HG03469 (cell line): ENCODE measurements at regions not wholly inside any gene's neighbourhood (a gene's known extent, or its start where the extent isn't known, plus 50 kb on each side); places are given as distances from the start of the nearest gene placed in this dataset.

Experiments used
- ATAC-seq: cut with Tn5 transposase; IDR thresholded peaks from one replicate; pipeline ENCODE4 v1.9.1; 2021; ENCODE audit warnings: mild to moderate bottlenecking, moderate library complexity, moderate number of reproducible peaks; ENCODE audit not compliant: unreplicated experiment

DNA sequence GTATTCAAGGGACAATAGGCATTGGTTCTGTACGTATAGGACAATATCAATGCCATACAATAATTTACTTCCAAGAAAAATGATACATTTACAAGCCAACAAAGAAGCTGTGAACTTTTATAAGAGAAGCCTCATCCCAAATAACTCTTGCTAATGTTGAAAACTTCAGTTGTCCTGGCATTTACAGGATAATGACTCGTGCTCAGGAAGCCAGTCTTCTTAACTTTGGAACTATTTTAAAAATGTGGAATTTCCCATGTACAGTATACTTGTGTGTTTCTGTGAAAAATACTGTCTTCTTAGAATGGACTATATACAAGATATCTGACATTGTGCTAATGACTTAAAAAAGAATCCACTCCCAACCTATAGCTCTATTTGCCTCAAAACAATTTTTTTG, 1479.3 kb upstream of the CDH9 start:
- no peak for ATAC-seq

DNA sequence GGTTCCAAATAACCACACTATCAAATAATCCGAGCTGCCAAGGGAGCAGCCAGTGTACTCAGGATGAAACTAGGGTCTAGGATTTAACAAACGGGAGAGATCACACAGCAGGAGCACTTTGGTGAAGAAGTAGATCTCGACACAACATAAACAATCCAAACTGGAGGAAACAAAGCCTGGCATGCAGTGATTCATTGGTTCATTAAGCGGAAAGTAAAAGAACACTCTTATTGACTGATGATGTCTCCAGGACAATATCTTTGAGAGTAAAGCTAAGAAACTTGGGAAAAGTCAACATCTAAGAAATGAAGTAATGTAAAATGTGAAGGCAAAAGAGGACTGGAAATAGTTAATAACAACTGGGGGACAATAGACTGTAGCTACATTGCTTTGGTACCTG, 1478.3 kb upstream of the CDH9 start:
- ATAC-seq = no peak

DNA sequence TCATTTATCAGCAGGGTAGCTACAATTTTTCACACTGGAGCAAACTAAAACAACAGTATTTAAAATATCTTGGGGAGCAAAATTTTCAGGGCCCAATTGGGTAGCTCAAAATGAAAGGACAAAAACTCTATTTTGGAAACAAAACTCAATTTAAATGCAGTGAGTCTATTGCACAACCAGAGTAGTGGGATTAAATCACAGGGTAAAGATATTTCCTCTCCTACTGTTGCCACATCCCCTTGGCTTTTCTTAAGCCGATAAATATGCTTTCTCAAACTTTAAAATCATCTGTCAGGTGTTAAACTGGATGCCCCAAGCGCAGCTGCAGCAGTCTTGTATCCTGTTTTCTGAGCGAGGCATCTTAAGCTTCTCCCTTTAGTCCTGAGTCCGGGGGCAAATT, 1474.3 kb upstream of the CDH9 start:
- ATAC-seq = no peak

DNA sequence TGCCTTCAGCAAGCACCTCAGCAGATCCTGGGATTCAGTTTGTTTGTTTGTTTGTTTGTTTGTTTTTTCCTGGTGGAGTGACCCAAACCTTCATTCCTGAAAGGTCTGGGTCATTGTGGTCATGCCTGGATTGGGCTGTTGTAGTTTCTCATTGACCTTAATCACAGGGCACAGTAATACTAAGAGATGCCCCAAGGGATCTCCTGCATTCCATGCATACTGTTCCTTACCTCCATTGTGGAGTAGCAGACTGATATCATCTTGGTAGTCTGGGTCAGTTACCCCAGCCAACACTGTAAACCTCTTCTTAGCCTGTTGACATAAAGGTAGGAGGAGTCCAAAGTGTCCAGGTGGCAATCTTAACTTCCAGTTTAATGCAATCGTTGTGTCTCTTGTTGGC, 1466.7 kb upstream of the CDH9 start:
- no peak for ATAC-seq

DNA sequence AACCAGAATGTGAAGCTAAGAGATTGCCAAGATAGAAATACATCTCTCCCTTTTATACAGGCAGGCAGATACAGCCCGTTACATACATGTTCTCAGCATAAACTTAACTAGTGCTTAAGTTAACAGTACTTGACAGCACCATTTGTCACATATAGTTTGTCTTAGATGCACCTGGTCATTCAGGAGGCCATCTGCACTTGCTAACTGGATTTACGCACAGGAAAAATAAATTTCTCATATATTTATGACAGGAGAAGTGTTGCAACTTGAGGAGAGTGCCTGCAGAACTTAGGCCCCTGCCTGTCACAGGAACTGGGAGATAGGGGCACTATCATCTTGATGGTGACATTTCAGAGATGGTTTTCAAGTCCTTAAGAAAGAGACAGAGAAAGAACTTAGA, 1462.1 kb upstream of the CDH9 start:
- no peak for ATAC-seq

DNA sequence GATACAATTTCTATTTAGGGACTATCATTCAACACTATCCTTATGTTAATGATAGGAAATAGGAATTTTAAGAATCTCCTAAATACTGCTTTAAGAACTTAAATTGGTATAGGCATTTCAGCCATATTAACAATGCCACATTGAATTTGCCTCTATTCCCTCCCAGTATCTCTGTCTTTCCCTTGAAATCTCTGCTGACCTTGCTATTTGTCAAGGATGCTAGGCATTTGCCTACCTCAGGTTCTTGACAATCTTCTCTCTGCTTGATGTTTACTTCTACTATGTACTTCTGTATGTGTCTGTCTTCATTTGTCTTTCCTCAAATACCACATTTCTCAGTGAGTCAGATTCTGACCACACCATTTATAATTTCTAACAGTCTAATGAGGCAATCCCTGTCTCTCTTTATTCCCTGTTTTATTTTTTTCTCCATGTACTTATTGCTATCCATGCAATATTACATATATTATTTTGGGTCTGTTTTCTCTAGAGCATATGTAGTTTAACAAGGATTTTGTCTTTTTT, 1461.4 kb upstream of the CDH9 start:
- ATAC-seq = no peak

DNA sequence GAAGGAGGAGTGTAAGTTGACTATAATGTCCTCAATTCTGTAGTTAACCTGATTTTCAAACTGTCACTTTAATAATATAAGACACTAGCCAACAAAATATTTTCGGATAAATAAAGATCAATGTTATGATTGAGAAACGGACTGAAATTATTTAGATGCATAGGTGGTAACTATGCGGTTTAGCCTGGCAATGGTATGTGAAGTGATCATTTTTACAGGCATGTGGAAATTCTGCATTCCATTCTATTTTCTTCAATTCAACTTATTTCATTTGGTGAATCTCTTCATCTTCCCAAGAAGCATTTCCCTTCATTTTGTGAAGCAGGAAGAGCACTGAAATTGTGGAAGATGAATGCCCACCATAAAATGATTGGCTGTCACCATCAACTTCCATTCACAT, 1457.5 kb upstream of the CDH9 start:
- no peak for ATAC-seq

DNA sequence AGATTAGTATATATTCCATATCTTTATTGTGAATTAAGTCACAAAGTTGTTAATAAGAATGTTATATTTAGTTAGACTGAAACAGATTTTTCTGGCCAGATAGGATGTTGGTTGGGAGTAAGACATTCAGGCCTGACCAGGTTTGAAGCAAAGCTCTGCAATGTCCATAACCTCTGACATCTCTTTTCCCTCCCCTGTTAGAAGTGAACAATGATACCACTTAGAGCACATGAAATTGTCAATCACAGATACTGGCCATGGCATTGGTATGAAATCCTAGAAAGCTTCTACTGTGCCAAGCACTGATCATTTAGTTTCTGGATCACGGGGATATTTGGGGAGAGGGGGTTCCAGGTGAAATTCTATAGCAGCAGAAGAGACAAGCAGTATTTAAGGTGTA, 1455.1 kb upstream of the CDH9 start:
- no peak for ATAC-seq

DNA sequence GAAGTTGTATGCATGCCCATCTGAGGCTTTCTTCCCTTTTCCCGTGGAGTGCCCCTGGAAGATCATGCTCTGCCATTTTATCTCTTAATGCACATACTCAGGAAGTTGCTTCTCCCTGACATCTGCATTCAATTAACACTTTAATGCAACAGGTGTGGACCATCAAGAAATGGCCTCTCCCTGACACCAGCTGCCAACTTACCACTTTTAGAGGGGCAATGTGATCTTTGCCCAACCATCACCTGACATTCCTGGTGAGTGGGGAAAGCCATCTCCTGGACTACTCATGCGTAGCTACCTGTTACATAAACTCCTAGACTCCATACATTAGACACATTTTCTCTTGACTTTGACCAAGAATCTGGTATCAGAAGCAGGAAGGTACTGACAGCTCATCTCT, 1450.4 kb upstream of the CDH9 start:
- no peak for ATAC-seq

DNA sequence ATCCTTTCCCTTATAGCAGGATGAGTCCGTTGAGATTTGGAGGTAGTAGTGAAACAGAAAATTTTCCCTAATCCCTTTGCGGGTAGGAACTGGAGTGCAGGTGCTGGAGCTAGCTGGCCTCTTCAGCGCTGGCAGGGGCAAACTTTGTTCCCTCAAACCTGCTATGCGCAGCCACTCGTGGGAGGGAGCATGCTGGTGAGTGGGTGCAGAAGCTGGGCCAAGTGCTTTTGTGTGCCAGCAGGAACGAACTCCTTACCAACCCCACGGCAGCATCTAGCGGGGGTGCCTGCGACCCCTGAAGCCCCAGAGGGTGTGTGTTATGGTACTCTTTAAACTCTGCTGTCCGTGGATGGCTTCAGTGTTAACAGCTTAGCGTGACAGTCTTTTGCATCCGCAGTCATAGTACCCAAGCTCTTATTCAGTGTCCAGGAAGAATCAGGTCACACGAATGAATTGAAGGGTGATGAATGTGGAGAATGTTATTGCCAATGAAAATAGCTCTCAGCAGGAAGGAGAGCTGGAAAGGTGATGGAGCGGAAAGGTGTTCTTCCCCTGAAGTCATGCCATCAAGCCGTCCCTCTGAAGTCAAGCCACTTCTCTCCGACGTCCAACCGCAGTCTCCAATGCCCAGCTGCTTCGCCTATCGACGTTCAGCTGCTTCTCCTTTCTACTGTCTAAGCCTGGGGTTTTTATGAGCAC, 1445.1 kb upstream of the CDH9 start:
- no peak for ATAC-seq

DNA sequence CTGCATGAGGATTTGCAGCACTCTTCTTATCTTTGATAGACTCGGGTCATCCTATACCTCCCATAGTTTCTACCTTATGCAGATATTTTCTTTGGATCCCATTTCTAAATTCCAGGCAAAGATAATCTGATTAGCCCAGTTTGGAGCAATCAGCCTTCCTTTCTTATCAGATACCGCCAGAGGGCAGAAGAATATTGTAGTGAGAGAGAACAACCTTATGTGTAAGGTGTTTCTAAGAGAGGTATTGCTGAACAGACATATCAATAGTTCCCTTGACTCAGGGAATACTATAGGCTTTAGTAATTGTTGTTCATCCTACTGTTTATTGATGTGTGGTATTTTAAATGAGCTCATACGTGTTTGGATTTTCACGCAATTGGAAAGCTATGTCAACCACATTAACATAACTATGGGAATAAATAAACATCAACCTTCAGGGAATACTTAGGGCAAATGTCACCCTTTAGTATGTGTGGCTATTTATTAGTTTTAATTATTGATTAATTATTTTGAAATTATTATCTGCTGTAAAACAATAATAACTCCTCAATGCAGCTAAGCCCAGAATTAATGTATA, 1435.2 kb upstream of the CDH9 start:
- no peak for ATAC-seq

DNA sequence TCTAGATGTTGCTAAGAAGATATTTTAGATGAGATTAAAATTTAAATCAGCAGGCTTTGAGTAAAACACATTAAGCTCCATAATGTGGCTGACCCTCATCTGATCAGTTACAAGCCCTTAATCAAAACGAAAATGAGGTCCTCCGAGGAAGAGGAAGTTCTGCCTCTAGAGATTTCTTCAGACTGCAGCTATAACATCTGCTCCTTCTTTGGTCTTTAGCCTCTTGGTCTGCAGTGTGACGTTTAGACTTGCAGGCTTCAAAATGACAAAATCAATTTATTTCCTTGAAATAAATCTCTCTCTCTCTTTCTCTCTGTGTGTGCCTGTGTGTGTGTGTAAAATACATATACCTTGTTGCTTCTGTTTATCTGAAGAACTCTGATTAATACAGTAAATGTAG, 1429.8 kb upstream of the CDH9 start:
- no peak for ATAC-seq

DNA sequence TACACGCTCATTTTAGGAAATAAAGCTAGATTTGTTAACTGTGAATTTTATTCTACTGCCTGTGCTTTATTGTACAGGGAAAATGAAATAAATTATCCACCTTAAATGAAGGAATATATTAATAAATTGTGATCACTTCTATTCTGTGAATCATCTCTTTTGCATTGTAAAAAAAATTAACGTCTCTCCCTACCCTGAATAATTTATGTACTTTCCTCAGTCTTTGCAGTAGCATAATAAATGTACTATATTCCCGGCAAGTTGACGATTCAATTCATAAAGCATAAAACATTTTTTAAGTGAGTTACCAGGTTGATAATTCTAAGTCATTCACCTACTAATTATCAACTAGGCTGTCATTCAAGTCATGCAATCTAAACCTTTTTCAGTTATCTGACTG, 1425.3 kb upstream of the CDH9 start:
- no peak for ATAC-seq

DNA sequence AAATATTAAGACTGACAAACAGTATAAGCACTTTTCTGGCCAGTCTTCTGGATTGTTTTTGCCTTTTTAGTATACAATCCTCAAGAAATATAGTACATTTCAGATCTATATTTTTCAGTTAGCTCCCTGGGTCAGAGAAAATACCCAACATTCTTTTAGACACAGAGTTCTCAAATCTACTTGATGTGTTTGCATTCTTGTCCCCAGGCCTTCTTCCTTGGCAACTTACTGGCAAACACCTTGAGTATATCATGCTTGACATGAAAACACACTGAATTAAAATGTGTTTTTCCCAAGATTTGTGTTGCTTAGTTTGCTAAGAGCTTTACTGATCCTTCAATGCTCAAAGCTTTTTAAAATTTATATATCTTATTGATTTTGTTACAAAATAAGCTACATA, 1413.1 kb upstream of the CDH9 start:
- no peak for ATAC-seq

DNA sequence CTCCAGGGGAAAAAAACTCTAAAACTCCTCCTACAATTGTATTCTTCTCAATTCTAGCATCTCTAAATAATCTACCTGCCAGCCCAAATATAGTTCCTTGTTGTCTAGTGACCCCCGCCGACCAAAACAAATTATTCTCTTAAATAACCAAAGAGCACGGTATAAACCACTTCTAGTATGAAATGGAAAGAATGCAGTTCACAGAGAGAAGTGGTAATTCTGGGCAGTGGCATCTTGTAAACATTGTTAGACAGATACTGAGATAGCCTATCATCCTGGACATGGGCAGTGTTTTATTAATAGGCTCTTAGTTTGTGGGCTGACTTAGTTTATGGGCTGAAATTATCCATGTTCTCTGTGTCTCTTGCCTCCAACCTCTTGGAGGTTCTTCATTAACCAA, 1412.6 kb upstream of the CDH9 start:
- ATAC-seq = no peak

DNA sequence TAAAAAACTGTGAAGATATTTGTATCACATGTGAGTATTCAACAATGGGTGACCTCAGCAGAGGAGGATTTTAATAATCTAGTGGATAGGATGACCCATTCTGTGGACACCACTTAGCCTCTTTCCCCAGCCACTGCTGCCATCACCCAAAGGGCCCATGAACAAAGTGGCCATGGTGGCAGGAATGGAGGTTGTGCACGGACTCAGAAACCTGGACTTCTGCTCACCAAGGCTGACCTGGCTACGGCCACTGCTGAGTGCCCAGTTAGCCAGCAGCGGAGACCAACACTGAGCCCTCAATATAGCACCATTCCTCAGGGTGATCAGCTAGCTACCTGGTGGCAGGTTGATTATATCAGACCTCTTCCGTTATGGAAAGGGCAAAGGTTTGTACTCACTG, 1410.4 kb upstream of the CDH9 start:
- ATAC-seq = no peak

DNA sequence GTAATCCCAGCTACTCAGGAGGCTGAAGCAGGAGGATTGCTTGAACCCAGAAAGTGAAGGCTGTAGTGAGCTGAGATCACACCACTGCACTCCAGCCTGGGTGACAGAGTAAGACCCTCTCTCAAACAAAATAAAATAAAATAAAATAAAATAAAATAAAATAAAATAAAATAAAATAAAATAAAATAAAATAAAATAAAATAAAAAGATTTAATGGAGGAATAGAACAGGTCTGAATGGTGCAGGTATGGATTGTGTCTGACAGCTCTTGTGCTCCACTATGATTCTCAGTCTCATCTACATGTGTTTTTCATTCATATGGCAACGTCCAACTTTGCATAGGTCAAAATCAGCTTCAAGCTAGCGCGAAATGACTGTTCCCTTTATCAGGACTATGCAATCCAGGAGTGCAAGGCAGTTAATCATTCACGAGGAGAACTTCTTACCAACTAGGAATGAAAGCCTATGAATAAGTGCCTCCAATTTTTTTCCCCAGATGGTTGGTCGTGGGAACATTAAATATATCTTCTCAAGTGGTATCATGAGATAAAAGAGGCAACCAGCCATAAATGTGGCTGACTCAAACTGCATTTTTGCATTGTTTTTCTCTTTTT, 1392.3 kb upstream of the CDH9 start:
- no peak for ATAC-seq

DNA sequence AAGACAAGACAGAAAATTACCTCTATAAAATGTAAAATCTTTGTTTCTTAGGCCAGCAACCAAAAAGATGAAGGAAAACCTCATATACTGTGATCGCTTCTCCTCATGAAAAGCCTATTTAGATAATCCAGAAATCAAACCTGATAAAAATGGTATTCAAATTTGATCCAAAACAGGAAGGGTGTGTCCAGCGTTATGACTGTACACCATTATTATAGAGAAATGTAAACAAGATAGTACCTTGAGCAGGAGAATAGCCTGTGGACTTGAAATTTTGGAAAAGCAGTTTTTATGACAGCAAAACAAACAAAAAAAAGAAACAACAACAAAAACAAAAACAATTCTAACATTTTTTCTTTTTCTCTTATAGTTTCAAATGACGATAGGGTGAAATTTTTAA, 1382.8 kb upstream of the CDH9 start:
- no peak for ATAC-seq

DNA sequence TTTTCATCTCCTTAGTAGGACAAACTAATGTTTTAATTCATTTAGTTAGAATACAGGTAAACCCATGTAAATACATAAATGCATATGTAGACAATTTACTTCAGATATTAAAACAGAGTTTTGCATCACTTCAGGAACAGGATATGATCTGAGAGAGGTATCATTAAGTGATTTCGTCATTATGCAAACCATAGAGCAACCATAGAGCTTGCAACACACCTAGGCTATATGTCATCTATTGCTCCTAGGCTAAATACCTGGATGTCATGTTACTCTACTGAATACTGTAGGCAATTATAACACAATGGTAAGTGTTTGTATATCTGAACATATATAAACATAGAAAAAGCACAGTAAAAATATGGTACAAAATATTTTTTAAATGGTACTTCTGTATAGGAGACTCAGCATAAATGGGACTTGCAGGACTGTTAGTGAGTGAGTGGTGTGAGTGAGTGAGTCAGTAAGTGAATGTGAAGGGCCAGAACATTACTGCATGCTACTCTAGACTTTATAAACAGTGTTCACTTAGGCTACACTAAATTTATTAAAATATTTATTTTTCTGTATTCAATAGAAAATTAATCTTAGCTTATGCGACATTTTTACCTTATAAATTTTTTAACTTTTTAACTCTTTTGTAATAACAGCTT, 1377.5 kb upstream of the CDH9 start:
- no peak for ATAC-seq

DNA sequence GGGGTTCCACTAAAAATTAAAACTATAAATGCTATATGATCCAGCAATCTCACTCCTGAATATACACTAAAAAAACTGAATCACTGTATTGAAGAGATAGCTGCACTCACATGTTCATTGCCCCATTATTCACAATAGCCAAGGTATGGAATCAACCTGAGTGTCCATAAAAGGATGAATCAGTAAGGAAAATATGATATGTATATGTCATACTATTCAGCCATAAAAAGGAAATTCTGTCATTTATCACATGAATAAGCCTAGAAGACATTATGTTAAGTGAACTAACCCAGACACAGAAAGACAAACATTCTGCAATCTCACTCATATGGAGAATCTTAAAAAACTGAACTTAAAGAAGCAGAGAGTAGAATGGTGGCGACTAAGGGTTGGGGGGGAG, 1376.2 kb upstream of the CDH9 start:
- no peak for ATAC-seq

DNA sequence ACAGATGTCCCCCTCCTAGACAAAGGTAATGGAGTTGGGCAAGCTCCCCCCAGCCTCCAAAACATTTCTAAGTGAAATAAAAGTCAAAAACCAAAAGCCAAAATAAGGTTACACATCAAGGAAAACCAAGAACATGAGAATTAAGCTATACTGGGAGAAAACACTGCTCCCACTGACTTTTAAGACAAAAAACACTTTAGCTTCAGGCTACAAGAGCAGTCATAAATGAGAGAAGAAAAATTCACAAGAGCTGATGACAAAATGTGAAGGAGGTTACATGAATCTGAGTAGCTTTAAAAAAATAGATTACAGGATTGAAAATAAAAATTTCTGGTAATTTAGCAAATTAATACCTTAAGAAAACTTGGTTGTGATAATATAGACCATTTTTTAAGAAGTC, 1370.3 kb upstream of the CDH9 start:
- no peak for ATAC-seq

DNA sequence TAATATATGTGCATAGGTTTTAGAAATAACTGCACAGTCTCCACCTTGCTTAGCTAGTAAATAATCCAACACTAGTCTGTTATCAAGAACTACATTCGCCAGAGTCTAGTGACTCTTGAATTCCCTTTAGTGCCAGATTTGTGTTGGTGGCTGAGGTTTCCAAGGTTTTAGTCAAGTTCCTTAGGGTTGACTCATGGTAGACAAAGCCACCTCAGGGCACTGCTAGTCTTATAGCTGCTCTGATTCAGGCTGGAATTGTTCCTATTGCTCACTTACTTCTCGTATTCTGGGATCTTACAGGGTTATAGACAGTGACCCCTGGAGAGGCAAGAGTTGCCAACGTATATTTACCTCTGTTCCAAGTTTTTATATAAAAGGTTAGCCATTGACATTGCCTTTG, 1369.8 kb upstream of the CDH9 start:
- no peak for ATAC-seq
